ENCODE measurements at regions not wholly inside any gene's neighbourhood (a gene's known extent, or its start where the extent isn't known, plus 50 kb on each side); places are given as distances from the start of the nearest gene placed in this dataset.

GRCh38 chr18:22623513-22623912, 205.8 kb upstream of the CTAGE1 start:
- TF ChIP-seq CTCF (IDR thresholded peaks at IDR 0.05; ENCODE audit: insufficient read depth, low read depth, low read length) = no peak
- no peak overlapping the region for H3K4me3 ChIP-seq (ENCODE audit: low read depth, low read length)
- DNase-seq (ENCODE audit: low read depth) = no peak

DNA sequence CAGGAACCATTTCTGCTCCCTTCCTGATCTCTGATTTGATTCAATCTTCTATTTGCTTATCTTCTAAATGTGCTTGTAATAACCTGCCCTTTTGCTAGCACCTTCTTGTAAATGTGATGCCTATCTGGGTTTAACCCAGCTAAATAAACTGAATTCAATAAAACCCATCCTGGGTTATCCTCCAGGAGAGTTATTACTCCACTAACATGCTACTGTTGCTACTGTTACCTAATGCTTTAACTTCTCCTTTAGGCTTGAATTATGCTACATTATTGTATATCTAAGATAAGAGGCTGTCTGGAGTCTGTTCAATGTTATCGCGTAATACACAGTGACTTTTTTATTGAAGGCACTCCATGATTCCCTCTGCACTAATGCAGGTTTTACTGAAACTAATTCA, 206.5 kb upstream of the CTAGE1 start:
- TF ChIP-seq CTCF (IDR thresholded peaks at IDR 0.05; ENCODE audit: insufficient read depth, low read depth, low read length) = no peak
- H3K4me3 ChIP-seq (ENCODE audit: low read depth, low read length) = no peak overlapping the region
- DNase-seq (ENCODE audit: low read depth) = no peak

DNA sequence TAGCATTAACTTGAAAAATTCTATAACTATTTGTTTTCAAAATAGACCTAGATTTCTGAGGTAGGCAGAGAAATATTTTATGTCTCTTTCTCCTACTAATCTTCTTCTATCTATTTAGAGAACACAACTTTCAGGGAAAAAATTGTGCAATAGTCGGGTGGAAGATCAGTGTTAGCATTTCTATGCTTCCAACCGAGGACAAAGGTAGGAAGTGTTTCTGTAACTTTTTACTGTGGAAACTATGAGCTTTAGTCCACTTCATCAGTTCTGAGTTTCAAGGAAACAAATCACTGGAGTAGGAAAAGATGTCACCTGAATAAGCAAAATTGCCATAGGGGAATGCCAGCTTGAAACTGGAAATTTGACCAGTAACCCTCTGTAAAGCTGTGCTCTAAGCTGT, 207.7 kb upstream of the CTAGE1 start:
- no peak overlapping the region for H3K4me3 ChIP-seq (ENCODE audit: low read depth, low read length)
- DNase-seq (ENCODE audit: low read depth) = no peak
- no peak for TF ChIP-seq CTCF (IDR thresholded peaks at IDR 0.05; ENCODE audit: insufficient read depth, low read depth, low read length)

- DNase-seq (ENCODE audit: low read depth) = no peak
- H3K4me3 ChIP-seq (ENCODE audit: low read depth, low read length) = no peak overlapping the region
- TF ChIP-seq CTCF (IDR thresholded peaks at IDR 0.05; ENCODE audit: insufficient read depth, low read depth, low read length) = no peak
These were observed 209.1 kb upstream of the CTAGE1 start for GRCh38 chr18:22626771-22627170.

DNA sequence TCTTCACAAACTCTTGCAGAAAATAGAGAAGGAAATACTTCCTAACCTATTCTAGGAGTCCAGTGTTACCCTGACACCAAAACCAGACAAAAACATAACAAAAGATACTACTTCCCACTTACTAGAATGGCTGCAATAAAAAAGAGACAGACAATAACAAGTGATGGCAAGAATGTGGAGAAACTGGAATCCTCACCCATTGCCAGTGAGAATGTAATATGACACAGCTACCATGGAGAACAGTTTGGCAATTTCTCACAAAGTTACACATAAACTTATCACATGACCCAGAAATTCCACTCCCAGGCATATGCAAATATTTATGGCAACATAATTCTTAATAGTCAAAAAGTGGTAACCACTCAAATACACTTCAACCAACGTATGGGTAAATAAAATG, 209.8 kb upstream of the CTAGE1 start:
- DNase-seq (ENCODE audit: low read depth) = no peak
- no peak for TF ChIP-seq CTCF (IDR thresholded peaks at IDR 0.05; ENCODE audit: insufficient read depth, low read depth, low read length)
- no peak overlapping the region for H3K4me3 ChIP-seq (ENCODE audit: low read depth, low read length)

GRCh38 chr18:22628795-22629510, 211.2 kb upstream of the CTAGE1 start:
- DNase-seq (ENCODE audit: low read depth) = no peak
- no peak overlapping the region for H3K4me3 ChIP-seq (ENCODE audit: low read depth, low read length)
- no peak for TF ChIP-seq CTCF (IDR thresholded peaks at IDR 0.05; ENCODE audit: insufficient read depth, low read depth, low read length)

DNA sequence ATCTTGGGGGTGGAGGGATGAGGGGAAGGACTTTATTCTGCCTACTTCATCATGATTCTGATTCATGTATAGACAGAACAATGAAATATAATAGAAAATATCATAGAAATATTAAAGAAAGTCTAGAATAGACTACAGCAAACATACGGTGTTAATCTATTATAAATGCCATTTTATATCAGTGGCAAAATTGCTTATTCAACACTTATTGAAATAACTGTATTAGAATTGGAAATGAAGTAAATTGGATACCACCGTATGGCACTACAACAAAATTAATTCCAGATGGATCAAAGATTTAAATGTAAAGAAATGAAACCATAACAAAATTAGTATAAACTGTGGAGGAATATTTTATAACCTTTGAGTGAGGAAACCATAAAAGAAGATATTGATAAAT, 213.3 kb upstream of the CTAGE1 start:
- no peak for TF ChIP-seq CTCF (IDR thresholded peaks at IDR 0.05; ENCODE audit: insufficient read depth, low read depth, low read length)
- no peak overlapping the region for H3K4me3 ChIP-seq (ENCODE audit: low read depth, low read length)
- DNase-seq (ENCODE audit: low read depth) = no peak
